Vagina (tissue), 2 donors: ENCODE measurements at regions not wholly inside any gene's neighbourhood (a gene's known extent, or its start where the extent isn't known, plus 50 kb on each side); places are given as distances from the start of the nearest gene placed in this dataset.

Experiments
- POLR2A ChIP-seq, 2 donors: fragments of 450-650 bp; IDR thresholded peaks; one replicate each; pipeline ENCODE4 v1.6.1; 2017; ENCODE audit warnings: antibody characterized with exemption in 2 of 2, mild to moderate bottlenecking in 2 of 2, moderate library complexity in 2 of 2
- POLR2AphosphoS5 ChIP-seq, 2 donors: sonication (generic); formaldehyde crosslinking; IDR thresholded peaks; one replicate each; pipeline ENCODE4 v1.9.0; 2017; ENCODE audit warnings: antibody characterized with exemption in 2 of 2, mild to moderate bottlenecking in 2 of 2, low read depth in 1 of 2; ENCODE audit not compliant: insufficient read depth in 1 of 2
- TF ChIP-seq, protein P1 (sequence below), 3 experiments: fragments of 450-650 bp in 2 of 3; fragments of 200-600 bp in 1 of 3; sonication (generic) in 1 of 3; IDR thresholded peaks; one replicate each; pipeline ENCODE4 v1.5.1; 2017 to 2019; ENCODE audit warnings: antibody characterized with exemption in 3 of 3, mild to moderate bottlenecking in 2 of 3, moderate library complexity in 2 of 3

DNA sequence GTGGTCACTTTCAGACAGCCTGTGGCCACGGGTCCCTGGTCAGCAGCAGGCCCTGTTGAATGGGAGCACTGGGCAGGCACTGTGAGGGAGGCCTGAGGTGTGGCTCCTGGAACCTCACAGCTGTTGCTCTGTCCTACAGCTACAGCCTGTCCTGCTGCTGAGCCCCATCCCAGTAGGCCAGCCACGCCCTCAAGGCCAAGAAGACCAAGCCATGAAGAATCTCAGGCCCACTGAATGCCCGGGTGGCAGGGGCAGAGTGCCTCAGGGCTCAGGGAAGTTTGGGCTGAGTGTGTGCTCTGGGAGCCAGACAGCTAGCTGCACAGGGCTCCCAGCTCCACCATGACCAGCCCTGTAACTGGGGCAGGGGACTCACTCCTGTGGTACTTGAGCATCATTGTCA is 363.5 kb upstream of the NUPR2 start:
- no peak for TF ChIP-seq POLR2AphosphoS5 (IDR thresholded peaks at IDR 0.05; ENCODE audit: insufficient read depth in 1 of 2, low read depth in 1 of 2)
- TF ChIP-seq, protein P1, sequence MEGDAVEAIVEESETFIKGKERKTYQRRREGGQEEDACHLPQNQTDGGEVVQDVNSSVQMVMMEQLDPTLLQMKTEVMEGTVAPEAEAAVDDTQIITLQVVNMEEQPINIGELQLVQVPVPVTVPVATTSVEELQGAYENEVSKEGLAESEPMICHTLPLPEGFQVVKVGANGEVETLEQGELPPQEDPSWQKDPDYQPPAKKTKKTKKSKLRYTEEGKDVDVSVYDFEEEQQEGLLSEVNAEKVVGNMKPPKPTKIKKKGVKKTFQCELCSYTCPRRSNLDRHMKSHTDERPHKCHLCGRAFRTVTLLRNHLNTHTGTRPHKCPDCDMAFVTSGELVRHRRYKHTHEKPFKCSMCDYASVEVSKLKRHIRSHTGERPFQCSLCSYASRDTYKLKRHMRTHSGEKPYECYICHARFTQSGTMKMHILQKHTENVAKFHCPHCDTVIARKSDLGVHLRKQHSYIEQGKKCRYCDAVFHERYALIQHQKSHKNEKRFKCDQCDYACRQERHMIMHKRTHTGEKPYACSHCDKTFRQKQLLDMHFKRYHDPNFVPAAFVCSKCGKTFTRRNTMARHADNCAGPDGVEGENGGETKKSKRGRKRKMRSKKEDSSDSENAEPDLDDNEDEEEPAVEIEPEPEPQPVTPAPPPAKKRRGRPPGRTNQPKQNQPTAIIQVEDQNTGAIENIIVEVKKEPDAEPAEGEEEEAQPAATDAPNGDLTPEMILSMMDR (IDR thresholded peaks at IDR 0.05) = no peak
- no peak for TF ChIP-seq POLR2A (IDR thresholded peaks at IDR 0.05)
